Choroid plexus epithelial cell (primary cell): ENCODE measurements at regions not wholly inside any gene's neighbourhood (a gene's known extent, or its start where the extent isn't known, plus 50 kb on each side); places are given as distances from the start of the nearest gene placed in this dataset.

Experiments
- DNase-seq: peaks from one replicate; pipeline ENCODE4 v3.0.0-alpha.2; 2010; ENCODE audit warnings: low read depth
- H3K4me3 ChIP-seq: 2 replicates; pipeline ENCODE4 v1.5.1; 2011; ENCODE audit warnings: low read depth, mild to moderate bottlenecking, control low read depth, low read length, moderate library complexity
- CTCF ChIP-seq: conservative IDR thresholded peaks from 2 replicates; pipeline ENCODE4 v1.5.1; 2011; ENCODE audit warnings: low read depth, mild to moderate bottlenecking, control low read depth, inconsistent platforms, low read length, moderate library complexity

GRCh38 chr2:121002597-121002996 lies 266.9 kb downstream of the GLI2 start:
- TF ChIP-seq CTCF = no peak
- DNase-seq = no peak
- no peak overlapping the region for H3K4me3 ChIP-seq

GRCh38 chr2:121003391-121003790 lies 267.7 kb downstream of the GLI2 start:
- DNase-seq = no peak
- no peak for TF ChIP-seq CTCF
- no peak overlapping the region for H3K4me3 ChIP-seq

GRCh38 chr2:121004359-121004758 lies 268.7 kb downstream of the GLI2 start:
- TF ChIP-seq CTCF = no peak
- no peak for DNase-seq

GRCh38 chr2:121004950-121005349 lies 269.3 kb downstream of the GLI2 start:
- no peak for DNase-seq
- no peak overlapping the region for H3K4me3 ChIP-seq
- TF ChIP-seq CTCF = no peak

More at GRCh38 chr2:121004359-121004758, 268.7 kb downstream of the GLI2 start:
- H3K4me3 ChIP-seq = no peak overlapping the region

- no peak overlapping the region for H3K4me3 ChIP-seq
- DNase-seq = no peak
- TF ChIP-seq CTCF = no peak
Observed at GRCh38 chr2:121005453-121005852, 269.8 kb downstream of the GLI2 start.

GRCh38 chr2:121006743-121007489 lies 271.2 kb downstream of the GLI2 start:
- TF ChIP-seq CTCF = no peak
- no peak overlapping the region for H3K4me3 ChIP-seq
- no peak for DNase-seq

- no peak for TF ChIP-seq CTCF
- H3K4me3 ChIP-seq = no peak overlapping the region
- no peak for DNase-seq
Observed at GRCh38 chr2:121007490-121007853, 271.8 kb downstream of the GLI2 start.
